DMS53 treated with DMSO at 0.1 percent for 48 hours (cell line): ENCODE measurements at regions not wholly inside any gene's neighbourhood (a gene's known extent, or its start where the extent isn't known, plus 50 kb on each side); places are given as distances from the start of the nearest gene placed in this dataset.
A peak's percentile ranks its signal among the peaks of the same experiment; 100 is the strongest.

ENCODE experiments used
- DNase-seq: peaks from one replicate; lab custom pipeline; 2025; ENCODE audit not compliant: unreplicated experiment; lab: John Stamatoyannopoulos, UW

DNA sequence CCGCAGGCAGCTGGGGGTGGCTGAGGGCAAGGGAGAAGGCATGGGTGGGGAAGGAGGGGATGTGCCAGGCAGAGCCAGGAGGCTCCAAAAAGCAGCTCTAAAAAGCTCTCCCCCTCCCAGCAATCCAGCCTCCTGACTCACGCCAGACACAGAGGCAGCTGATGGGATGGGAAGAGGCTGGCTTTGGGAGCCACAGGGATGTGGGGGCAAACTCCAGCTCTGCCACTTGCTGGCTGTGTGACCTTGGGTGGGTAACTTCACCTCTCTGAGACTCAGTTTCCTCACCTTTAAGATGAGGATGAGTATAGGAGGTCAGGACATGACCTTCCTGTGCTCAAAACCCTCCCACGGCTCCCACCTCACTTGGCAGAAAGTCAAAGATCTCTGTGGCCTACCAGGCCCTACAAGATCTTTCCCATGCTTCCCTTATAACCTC is 148.9 kb downstream of the CEBPB start:
- DNase-seq: no peak

DNA sequence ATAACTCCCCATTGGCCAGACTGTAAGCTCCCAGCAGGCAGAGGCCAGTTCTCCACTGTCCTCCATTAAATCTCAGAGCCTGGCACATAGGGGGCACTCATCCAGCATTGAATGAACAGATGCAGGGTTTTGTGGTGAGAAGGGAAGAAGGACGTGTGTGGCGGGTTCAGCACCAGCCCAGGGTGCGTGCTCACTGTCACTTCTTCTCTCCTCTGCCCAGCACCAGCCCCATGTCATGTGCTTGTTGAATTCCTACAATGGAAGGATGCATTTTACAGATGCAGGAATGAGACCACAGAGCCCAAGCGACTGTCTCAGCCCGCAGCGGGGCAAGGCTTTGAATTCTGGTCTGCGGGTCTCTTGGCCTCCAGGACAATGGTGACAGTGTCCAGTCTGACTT is 149.9 kb downstream of the CEBPB start:
- no peak for DNase-seq

DNA sequence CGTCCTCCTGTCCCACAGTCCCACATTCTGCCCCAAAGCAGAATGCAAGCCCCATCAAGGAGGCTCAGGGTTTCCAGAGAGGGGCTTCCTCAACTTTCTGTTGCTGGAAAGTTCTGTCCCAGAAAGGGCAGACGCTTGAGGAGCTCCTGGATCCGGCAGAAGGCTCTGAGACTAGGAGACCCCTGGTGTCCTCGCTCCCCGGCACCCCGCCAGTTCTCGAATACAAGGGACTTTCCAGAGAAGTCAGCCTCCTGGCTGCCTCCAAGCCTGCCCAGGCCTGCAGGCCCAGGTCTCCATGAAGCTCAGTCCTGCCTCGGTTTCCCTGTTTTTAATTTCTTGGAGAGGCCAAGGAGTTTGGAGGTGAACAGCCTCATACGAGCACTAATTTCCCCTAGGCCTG is 150.4 kb downstream of the CEBPB start:
- DNase-seq: no peak

DNA sequence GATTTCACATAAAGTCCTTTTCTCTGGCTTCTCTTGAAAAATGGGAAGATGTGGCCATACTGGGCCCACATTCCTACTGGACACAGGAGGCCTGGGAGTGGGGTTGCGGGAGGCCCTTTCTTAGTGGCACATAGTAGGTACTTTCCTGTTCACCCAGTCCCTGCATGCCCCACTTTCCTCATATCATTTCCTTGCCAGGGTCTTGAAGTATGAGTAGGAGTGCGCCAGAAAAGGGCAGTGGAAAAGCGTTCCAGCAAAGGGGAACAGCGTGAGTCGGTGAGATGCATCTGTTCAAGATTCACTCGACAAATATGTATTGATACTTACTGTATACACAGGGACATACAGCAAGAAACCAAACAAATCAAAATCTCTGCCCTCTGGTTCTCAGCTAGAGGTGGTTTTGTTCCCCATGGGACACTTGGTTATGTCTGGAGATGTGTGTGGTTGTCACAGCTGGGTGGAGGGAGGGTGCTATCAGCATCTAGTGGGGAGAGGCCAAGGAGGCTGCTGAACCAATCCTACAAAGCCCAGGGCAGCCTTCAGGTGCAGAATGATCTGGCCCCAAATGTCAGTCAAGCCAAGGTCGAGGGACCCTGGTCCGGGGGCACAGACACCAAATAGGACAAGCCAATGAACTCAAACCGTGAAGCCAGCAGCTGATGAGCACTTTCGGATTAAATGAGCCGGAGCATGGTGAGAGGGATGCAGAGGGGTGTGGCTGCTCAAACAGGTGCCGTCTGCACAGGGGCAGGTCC is 151.4 kb downstream of the CEBPB start:
- DNase-seq: peak; percentile 46

- DNase-seq: no peak
Observed at GRCh38 chr20:50342638-50343102, 152.0 kb downstream of the CEBPB start.

- DNase-seq: no peak
Observed at GRCh38 chr20:50343125-50343489, 152.5 kb downstream of the CEBPB start.

DNA sequence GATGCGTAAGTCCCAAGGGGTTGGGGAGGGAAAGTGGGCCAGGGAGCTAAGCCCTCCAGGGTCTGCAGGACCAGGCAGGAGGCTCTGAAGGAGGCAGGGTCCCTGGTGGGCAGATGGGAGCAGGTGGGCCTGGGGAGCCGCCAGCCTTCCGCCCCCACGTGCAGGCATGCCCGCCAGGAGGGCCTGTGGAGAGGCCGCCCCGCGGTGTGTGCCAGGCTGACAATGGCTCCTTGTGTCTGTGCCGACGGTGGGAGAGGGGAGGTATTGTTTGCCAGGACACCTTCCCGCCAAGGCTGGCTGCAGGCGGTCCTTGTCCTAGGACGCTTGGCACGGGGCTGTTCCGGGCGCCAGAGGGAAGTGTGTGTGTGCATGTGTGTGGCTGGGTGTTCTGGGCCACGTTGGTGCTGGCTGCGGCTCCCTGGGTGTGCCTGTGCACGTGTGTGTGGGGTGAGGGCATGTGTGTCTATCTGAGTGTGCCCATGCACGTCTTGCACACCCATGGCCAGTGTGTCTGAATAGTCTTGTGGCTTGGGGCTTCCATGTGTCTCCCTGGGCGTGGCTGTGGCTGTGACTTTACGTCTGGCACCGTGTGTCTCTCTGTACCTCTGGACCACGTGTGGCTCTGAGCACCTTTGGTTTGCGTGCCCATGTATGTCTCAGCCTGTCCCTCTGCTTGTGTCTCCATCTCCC is 153.0 kb downstream of the CEBPB start:
- no peak for DNase-seq

DNA sequence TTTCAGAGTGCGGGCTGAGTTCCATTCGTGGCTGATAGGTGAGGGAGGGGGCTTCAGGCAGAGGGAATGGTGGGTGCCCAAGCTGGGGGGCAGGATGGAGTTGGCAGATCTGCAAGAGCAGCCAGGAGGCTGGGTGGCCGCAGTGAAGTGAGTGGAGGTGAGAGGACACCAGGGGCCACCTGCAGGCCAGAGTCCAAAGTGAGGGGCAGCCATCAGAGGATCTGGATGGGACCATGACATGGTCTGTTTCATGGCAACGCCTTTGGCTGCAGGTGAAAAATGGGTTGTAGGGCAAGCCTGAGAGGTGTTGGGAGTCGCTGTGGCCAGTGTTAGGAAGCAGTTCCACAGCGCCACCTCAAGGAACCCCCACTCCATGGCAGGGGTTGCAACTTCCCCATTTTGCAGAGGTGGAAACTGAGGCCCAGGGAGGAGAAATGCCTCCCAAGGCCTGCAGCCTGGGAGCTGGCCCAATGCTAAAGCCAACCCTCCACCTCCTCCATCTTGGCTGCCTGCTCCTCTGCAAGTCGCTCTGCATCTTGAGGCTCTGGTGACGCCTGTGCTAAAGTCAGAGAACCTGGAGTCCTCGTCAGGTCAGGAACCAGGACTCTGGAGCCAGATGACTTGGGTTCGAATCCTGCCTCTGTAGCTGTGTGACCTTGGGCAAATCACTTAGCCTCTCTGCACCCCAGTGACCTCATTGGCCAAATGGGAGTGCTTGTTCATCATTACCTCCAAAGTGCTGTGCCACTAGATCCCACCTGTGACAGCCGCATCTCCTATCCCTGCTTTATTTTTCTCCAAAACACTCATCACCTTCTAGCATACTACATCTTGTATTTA is 153.8 kb downstream of the CEBPB start:
- no peak for DNase-seq

- no peak for DNase-seq
Observed at GRCh38 chr20:50345712-50346373, 155.2 kb downstream of the CEBPB start.

DNA sequence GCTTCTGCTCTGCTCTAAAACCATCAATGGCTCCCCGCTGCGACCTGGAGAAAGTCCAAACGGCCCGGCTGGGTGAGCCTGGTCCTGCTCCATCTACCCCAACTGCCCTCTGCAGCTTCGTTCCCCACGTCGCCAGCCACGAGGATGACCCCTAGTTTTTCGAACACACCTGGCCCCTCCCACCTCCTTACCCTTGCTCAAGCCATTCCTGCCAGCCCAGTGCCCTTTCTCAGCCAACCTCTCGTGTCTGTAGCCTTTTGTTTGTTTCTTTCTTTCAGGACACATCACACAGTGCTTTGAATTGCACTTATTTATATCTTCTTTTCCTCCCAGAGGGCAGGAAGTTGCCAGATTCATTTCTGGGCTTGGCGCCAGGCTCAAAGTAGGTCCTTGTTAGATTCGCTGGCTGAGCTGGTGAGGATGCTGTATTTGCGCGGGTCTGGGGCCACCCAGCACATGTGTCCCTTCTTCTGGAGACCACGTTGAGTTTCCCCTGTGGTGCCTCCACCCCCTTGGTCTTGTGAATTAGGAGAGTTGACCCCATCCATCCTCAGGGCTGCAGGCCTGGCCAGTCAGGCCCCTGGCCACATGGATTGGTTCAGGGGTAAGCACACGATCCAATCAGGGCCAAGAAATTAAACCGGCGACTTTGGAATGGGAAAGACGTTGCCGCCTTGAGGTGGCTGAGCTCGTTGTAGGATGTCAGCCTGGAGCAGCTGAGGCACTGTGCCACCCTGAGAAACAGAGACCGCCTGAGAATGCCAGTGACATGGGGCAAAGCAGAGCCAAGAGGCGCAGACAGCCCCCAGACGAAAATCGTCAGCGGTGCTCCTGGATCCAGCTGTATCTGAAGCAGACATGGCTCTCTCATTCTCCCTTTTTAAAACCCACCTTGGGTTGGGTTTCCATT is 156.0 kb downstream of the CEBPB start:
- peak; percentile 19 for DNase-seq

DNA sequence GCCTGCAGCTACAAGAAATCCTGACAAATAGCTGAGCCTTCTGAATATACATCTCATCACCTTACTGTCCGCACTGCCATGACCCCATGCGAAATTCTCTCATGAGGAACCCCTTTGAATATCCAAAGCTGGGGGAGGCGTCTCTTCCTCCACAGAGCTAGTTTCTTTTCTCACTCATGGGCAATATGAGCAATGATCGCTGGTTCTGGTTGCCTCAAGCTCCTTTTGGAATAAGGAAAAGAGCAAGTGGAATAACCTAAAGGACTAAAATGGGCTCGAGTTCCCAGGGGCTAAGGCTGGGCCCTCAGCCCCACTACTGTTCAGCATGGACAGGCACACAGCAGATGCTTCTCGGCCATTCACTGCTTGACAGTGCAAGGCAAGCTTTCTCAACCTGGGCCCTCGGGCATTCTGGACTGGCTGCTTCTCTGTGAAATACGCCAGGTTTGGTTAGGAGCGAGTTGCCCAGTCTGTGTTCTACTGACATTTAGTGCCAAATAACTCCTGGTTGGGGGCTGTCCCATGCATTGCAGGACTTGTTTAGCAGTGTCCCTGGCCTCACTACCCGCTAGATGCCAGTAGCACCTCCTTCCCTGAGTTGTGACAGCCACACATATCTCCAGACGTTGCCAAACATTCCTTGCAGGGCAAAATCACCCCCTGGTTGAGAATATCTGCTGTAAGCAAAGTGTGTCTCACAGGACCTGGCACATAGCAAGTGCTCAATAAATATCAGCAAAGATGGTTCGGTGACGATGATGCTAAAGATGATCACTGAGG is 156.8 kb downstream of the CEBPB start:
- no peak for DNase-seq

- DNase-seq: no peak
Observed at GRCh38 chr20:50348096-50348495, 157.5 kb downstream of the CEBPB start.

DNA sequence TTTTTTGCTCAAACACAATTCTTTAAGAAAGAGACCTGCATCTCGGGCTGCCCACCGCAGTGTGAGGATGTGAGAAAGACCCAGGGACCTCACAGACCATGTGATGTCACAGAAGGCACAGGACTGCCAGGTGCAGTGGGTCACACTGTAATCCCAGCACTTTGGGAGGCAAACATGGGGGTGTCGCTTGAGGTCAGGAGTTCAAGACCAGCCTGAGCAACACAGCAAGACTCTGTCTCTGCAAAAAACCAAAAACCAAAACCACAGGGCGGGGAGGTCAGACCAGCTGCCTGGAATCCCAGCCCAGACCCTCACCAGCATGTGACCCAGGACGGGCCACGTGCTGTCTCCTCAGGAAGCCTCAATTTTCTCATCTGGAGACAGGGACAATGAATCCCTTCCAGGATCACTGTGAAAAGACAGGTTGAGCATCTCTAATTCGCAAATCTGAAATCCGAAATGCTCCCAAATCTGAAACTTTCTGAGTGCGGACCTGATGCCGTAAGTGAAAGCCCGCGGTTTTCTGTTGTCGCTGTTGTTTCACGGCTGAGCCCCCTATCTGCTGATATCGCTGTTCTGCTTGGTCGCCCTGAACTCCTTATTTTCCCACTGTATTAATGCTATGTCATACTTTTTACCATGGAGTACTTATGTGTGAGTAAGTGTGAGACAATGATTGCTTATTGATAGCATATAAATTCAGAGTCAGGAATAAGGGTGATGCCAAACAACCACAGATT is 159.5 kb upstream of the PTPN1 start:
- DNase-seq: no peak

DNA sequence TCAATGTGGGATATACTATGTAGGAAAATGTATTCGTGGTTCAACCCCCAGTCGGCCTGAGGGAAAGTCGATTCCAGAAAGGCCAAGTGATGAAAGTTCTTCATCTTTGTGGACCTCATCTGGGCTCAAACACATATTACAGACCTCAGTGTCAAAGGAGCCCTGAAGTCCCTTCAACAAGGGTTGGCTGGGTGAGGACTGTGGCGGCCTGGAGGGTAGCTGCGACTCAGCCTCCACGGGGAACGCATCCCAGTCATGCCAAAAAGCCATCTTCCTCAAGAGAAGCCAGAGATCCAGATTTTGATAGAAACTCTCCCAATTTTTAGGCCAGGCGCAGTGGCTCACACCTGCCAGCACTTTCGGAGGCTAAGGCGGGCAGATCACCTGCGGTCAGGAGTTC is 158.6 kb upstream of the PTPN1 start:
- no peak for DNase-seq

DNA sequence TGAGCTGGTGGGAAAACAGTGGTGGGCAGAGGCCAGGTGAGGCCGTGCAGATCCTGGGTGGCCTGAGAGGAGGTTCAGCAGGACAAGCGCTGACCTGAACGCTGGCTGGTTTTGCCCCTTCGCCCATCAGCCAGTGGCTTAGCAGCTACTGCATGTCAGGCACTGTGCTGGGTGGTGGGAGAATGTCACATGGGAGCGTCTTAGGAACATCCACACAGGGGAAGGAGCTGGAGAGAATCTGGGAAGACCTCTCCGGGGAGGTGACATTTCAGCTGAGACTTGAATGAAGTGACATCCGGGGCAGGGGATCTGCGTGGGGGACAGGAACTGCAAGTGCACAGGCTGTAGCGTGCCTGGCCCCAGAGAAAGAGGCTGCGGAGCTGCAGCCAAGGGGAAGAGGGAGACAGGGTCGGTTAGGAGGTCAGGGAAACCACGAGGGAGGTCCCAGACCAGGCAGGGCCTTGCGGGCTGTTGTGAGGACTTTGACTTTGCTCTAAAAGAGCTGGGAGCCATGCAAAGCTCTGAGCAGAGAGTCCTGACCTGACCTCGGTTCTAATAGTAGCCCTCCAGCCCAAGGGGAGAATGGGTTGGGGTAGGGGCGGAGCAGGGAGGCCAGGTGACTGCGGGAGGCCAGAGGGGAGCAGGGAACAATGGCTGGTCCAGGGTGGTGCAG is 156.8 kb upstream of the PTPN1 start:
- DNase-seq: no peak

DNA sequence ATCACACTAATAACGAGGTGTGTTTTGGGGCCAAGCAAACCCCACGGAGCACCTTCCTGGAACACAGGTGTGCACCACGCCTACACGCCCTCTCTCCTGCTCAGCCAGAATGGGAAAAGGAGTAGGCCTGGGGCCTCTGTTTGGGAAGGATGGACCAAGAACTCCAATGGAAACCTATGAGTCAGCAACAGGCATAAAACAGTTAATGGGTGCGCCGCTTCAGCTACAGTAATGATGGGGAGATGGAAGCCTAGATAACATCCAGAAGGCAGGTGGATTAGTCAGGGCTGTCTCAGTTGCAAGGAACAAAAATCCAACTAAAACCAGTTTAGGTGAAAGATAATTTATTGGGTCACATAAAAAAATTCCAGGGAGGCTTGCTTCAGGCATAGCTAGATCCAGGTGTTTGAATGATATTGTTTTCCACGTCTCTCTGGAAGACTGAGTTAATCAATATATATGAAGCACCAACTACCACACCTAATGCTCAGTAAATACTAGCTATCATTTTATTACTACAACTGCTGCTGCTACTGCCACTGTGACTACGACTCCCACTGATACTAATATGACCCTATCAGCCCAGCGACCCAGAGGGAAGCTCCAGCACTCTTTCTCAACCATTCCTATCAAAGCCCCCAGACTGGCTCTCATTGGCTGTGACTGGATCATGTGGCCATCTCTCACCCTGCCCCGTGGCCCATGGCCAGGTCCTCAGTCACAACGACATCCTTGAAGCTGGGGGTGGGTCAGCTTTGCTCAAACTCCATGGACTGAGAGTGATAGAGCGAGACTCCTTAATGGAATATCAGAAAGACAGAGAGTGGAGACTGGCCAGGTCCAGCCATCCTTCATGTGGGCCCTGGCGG is 155.2 kb upstream of the PTPN1 start:
- no peak for DNase-seq
